HepG2 (cell line): ENCODE measurements at regions not wholly inside any gene's neighbourhood (a gene's known extent, or its start where the extent isn't known, plus 50 kb on each side); places are given as distances from the start of the nearest gene placed in this dataset.
"Not testable (repeated sequence)": the region's sequence is repeated elsewhere in the genome, so short reads cannot be mapped to it uniquely, and the experiment has no call there.

Source experiments
- BCL6 ChIP-seq: IDR thresholded peaks from 2 replicates; pipeline ENCODE4 v1.6.1; 2016; ENCODE audit warnings: missing genetic modification reagents, missing compliant biosample characterization
- CC2D1A ChIP-seq: sonication (generic); formaldehyde crosslinking; IDR thresholded peaks from 2 replicates; pipeline ENCODE4 v1.8.1; 2023; ENCODE audit warnings: mild to moderate bottlenecking, missing genetic modification reagents
- EZH2 ChIP-seq: conservative IDR thresholded peaks from 2 replicates; pipeline ENCODE4 v1.6.1; 2012; ENCODE audit warnings: mild to moderate bottlenecking, low read depth, low read length, moderate library complexity
- GABPA ChIP-seq, 2 experiments: IDR thresholded peaks; 2 replicates each; pipeline ENCODE4 v1.6.1; 2011 to 2016; ENCODE audit warnings: low read depth in 2 of 2, low read length in 1 of 2, missing biosample characterization in 1 of 2, missing genetic modification characterization in 1 of 2
- JUND ChIP-seq: sonication (generic); formaldehyde crosslinking; IDR thresholded peaks from 2 replicates; pipeline ENCODE4 v1.8.0; 2022; ENCODE audit warnings: mild to moderate bottlenecking, missing genetic modification reagents
- NBN ChIP-seq: fragments of 450-650 bp; conservative IDR thresholded peaks from 2 replicates; pipeline ENCODE4 v1.6.1; 2017
- NR2F6 ChIP-seq, 2 experiments: IDR thresholded peaks; 2 replicates each; pipeline ENCODE4 v1.6.1; 2016; ENCODE audit warnings: antibody characterized with exemption in 1 of 2, mild to moderate bottlenecking in 1 of 2
- POLR2A ChIP-seq, 2 experiments: IDR thresholded peaks; 2 replicates each; pipeline ENCODE4 v1.6.1; 2011; ENCODE audit warnings: low read depth in 2 of 2, low read length in 2 of 2, mild to moderate bottlenecking in 1 of 2, moderate library complexity in 1 of 2; ENCODE audit not compliant: insufficient read depth in 1 of 2
- POLR2AphosphoS5 ChIP-seq: IDR thresholded peaks from 2 replicates; pipeline ENCODE4 v1.6.1; 2012; ENCODE audit warnings: low read depth, low read length
- ZSCAN25 ChIP-seq: sonication (generic); formaldehyde crosslinking; IDR thresholded peaks from 2 replicates; pipeline ENCODE4 v1.8.0; 2022; ENCODE audit warnings: mild to moderate bottlenecking, missing genetic modification reagents
- TF ChIP-seq, protein P1 (sequence below): sonication (generic); formaldehyde crosslinking; IDR thresholded peaks from 2 replicates; pipeline ENCODE4 v1.5.0; 2020; ENCODE audit warnings: mild to moderate bottlenecking, missing genetic modification reagents, moderate library complexity
- TF ChIP-seq, protein P2 (sequence below): IDR thresholded peaks from 2 replicates; pipeline ENCODE4 v1.6.1; 2016
- TF ChIP-seq, protein P3 (sequence below): IDR thresholded peaks from 2 replicates; pipeline ENCODE4 v1.6.1; 2012; ENCODE audit warnings: inconsistent platforms

DNA sequence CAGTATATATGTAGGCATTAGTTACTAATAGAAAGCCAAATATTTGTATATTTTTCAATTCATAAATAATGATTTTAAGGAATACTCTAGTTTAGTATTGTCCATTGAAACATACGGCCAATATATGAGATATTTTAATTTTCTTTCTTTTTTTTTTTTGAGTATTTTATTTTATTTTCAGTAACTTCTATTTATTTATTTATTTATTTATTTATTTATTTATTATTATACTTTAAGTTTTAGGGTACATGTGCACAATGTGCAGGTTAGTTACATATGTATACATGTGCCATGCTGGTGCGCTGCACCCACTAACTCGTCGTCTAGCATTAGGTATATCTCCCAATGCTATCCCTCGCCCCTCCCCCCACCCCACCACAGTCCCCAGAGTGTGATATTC, 2007.1 kb upstream of the CDH6 start:
- not testable (repeated sequence) for TF ChIP-seq ZSCAN25; NR2F6 (IDR thresholded peaks at IDR 0.05); NR2F6 (CRISPR knock-in tag; IDR thresholded peaks at IDR 0.05); BCL6 (CRISPR knock-in tag); GABPA (IDR thresholded peaks at IDR 0.05; ENCODE audit: low read depth, low read length); GABPA (CRISPR knock-in tag; IDR thresholded peaks at IDR 0.05; ENCODE audit: low read depth); POLR2A (IDR thresholded peaks at IDR 0.05; ENCODE audit: insufficient read depth in 1 of 2, low read depth in 2 of 2, low read length in 2 of 2); POLR2AphosphoS5; EZH2; NBN; JUND (CRISPR knock-in tag); CC2D1A (CRISPR knock-in tag)
- TF ChIP-seq, protein P1, sequence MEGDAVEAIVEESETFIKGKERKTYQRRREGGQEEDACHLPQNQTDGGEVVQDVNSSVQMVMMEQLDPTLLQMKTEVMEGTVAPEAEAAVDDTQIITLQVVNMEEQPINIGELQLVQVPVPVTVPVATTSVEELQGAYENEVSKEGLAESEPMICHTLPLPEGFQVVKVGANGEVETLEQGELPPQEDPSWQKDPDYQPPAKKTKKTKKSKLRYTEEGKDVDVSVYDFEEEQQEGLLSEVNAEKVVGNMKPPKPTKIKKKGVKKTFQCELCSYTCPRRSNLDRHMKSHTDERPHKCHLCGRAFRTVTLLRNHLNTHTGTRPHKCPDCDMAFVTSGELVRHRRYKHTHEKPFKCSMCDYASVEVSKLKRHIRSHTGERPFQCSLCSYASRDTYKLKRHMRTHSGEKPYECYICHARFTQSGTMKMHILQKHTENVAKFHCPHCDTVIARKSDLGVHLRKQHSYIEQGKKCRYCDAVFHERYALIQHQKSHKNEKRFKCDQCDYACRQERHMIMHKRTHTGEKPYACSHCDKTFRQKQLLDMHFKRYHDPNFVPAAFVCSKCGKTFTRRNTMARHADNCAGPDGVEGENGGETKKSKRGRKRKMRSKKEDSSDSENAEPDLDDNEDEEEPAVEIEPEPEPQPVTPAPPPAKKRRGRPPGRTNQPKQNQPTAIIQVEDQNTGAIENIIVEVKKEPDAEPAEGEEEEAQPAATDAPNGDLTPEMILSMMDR (CRISPR knock-in tag): not testable (repeated sequence)
- TF ChIP-seq, protein P2, sequence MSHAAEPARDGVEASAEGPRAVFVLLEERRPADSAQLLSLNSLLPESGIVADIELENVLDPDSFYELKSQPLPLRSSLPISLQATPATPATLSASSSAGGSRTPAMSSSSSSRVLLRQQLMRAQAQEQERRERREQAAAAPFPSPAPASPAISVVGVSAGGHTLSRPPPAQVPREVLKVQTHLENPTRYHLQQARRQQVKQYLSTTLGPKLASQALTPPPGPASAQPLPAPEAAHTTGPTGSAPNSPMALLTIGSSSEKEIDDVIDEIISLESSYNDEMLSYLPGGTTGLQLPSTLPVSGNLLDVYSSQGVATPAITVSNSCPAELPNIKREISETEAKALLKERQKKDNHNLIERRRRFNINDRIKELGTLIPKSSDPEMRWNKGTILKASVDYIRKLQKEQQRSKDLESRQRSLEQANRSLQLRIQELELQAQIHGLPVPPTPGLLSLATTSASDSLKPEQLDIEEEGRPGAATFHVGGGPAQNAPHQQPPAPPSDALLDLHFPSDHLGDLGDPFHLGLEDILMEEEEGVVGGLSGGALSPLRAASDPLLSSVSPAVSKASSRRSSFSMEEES: not testable (repeated sequence)
- TF ChIP-seq, protein P3, sequence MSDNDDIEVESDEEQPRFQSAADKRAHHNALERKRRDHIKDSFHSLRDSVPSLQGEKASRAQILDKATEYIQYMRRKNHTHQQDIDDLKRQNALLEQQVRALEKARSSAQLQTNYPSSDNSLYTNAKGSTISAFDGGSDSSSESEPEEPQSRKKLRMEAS: not testable (repeated sequence)
